ENCODE measurements at regions not wholly inside any gene's neighbourhood (a gene's known extent, or its start where the extent isn't known, plus 50 kb on each side); places are given as distances from the start of the nearest gene placed in this dataset.
A peak's percentile ranks its signal among the peaks of the same experiment; 100 is the strongest.

GRCh38 chr18:27793013-27793785 is 383.7 kb downstream of the CDH2 start:
- ChIA-PET CTCF (no interaction called here), POLR2A (ENCODE audit: low non-redundant PET) (no interaction called here)
- H3K27ac ChIP-seq: no peak overlapping the region
- DNase-seq (ENCODE audit: low spot score): no peak
- no peak for TF ChIP-seq CTCF (conservative IDR thresholded peaks at IDR 0.05; ENCODE audit: low read depth)

DNA sequence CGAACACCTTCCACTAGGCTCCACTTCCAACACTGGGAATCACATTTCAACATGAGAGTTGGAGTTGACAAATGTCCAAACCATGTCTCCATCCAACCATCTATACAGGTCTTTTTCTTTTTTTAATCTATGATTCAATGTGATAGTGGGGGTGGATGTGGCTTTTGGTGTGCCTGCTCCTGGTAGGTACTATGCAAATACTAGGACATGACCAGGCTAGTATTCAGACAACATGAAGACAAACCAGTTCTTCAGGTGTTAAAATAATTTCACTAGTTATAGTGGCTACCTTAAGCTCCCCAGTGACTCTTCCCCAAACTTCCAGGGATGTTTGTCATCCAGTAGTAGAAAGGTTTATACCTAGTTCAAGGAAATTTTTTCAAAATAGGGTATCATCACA is 387.5 kb downstream of the CDH2 start:
- peak; percentile 69 for DNase-seq (ENCODE audit: low spot score)
- TF ChIP-seq CTCF (conservative IDR thresholded peaks at IDR 0.05; ENCODE audit: low read depth): no peak
- POLR2A ChIA-PET (ENCODE audit: low non-redundant PET): no interaction called here
- CTCF ChIA-PET: no interaction called here
- no peak overlapping the region for H3K27ac ChIP-seq

- TF ChIP-seq CTCF (conservative IDR thresholded peaks at IDR 0.05; ENCODE audit: low read depth): no peak
- CTCF ChIA-PET: no interaction called here
- no peak overlapping the region for H3K27ac ChIP-seq
- DNase-seq (ENCODE audit: low spot score): no peak
- POLR2A ChIA-PET (ENCODE audit: low non-redundant PET): no interaction called here
These were observed 389.4 kb downstream of the CDH2 start for GRCh38 chr18:27787547-27787946.

DNA sequence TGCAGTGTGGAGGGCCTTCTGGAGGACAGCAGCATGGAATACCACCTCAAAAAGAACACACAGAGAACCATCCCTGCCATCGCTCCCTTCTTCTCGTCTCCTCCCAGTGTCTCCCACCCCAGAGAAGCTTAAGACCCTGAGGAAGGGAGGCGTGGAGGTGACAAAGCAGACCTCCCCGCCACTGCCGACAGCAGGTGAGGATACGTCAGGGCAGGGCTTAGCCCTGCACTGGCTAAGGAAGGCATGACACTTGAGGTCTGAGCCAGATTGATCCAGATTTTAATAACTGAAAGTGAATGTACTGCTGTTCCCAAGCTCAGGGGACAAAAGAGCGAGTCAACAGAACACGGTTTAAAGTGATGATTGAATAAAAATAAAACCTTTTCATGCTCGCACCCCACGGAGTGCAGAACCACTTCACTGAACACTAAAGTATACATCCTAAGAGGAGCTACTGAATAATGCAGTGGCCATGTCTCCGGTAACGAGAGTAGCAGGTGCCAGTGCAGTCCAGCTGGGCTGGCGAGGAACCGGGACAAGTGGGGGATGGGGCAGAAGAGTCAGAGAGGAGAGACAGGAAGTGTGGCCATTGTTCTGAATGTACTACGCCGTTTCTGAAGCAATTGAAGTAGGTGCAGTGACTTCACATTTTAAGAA is 391.0 kb downstream of the CDH2 start:
- no peak overlapping the region for H3K27ac ChIP-seq
- ChIA-PET POLR2A (ENCODE audit: low non-redundant PET) (no interaction called here), CTCF (interaction anchor here (0.5 to 0.6 kb wide), 2 partner anchors 111 to 1355 kb away, joined by 3 to 4 read pairs; no protein-coding TSS in a partner anchor)
- no peak for DNase-seq (ENCODE audit: low spot score)
- TF ChIP-seq CTCF (conservative IDR thresholded peaks at IDR 0.05; ENCODE audit: low read depth): no peak

DNA sequence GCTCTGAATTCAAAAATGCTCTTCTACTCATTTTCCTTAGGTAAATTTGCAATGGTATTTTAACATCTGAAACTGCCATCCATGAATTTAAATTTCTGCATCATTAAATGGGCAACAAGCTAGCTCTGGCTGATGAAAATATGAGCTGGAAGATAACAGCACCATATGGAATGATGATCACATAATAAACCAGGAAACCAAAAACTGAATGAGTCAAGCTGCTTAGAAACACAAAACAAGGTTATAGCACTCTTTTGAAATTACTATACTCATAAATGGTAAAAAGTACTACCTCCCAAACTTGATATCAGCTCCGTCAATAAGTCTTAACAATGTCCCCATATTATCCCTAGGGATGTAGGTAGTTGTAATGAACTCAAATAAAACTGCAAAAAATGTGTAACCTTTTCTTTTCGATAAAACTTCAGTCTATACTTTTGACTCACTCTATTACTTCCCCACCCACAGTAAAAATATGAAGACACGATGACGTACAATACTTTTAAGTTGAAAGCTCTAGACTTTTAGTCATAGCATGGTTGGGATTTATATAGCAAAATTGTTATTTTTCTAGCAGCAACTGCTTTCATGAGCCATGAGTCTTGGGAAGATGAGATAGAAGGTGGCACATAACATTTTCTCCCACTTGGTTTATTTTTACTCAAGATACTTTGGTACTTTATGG is 396.7 kb downstream of the CDH2 start:
- ChIA-PET POLR2A (ENCODE audit: low non-redundant PET) (no interaction called here), CTCF (interaction anchor here (0.9 kb wide), 1 partner anchor 74 kb away, joined by 3 read pairs; no protein-coding TSS in a partner anchor)
- no peak for DNase-seq (ENCODE audit: low spot score)
- TF ChIP-seq CTCF (conservative IDR thresholded peaks at IDR 0.05; ENCODE audit: low read depth): no peak
- H3K27ac ChIP-seq: no peak overlapping the region

DNA sequence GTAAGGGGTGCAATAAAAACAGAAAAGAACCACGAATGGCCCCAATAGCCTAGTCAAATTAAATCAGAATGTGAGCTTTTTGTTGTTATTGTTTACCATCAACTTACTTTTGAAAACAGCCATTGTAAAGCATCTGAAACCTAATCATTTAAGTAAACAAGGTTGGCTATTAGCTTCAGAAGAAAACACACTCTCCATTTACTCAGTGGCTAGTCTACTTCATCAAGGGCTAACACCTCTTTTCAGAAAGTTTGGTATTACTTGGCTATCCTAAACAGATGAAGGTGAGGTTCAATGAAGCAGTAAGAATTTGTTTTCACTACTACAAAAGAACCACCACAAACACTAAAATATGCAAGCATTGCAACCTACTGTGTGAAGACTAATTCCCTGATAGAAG is 398.0 kb downstream of the CDH2 start:
- POLR2A ChIA-PET (ENCODE audit: low non-redundant PET): no interaction called here
- no peak for DNase-seq (ENCODE audit: low spot score)
- H3K27ac ChIP-seq: no peak overlapping the region
- CTCF ChIA-PET: no interaction called here
- no peak for TF ChIP-seq CTCF (conservative IDR thresholded peaks at IDR 0.05; ENCODE audit: low read depth)

Data from RWPE1 (cell line).